T-cell (primary cell): ENCODE measurements at regions not wholly inside any gene's neighbourhood (a gene's known extent, or its start where the extent isn't known, plus 50 kb on each side); places are given as distances from the start of the nearest gene placed in this dataset.

ENCODE experiments used
- ATAC-seq, 4 experiments: fragments of 200-7000 bp in 3 of 4; fragments of 150-1000 bp in 1 of 4; cut with Tn5 transposase; replicated peaks in 1 of 4; 1 replicate in 3 of 4; 2 replicates in 1 of 4; pipeline ENCODE4 v1.10.0; 2021; ENCODE audit warnings: moderate library complexity in 3 of 4, mild to moderate bottlenecking in 2 of 4, moderate number of reproducible peaks in 1 of 4
- CTCF ChIA-PET, 2 donors: fragments of 300-600 bp; sonication (Branson Sonifier 250); formaldehyde crosslinking; loops; one replicate each; lab custom pipeline; 2022; ENCODE audit warnings: antibody characterized with exemption in 2 of 2; lab: Charles Lee
- POLR2A ChIA-PET, 2 donors: fragments of 300-600 bp; sonication (Branson Sonifier 250); formaldehyde crosslinking; loops; one replicate each; lab custom pipeline; 2022; ENCODE audit warnings: antibody characterized with exemption in 2 of 2; lab: Charles Lee
- DNase-seq, 35 experiments: peaks; one replicate each; pipeline versions ENCODE4 v3.0.0 to v3.0.0-alpha.2; 2013 to 2023
- H3K27ac ChIP-seq: one replicate; pipeline ENCODE4 v1.5.1; 2013; ENCODE audit warnings: low read length
- H3K27me3 ChIP-seq, 2 experiments: replicated peaks in 1 of 2; 1 replicate in 1 of 2; 2 replicates in 1 of 2; pipeline versions ENCODE4 v1.6.1 to v1.7.0; 2013; ENCODE audit warnings: low read length in 1 of 2, mixed read lengths in 1 of 2; ENCODE audit not compliant: control insufficient read depth in 2 of 2, insufficient read depth in 2 of 2; ENCODE audit errors: extremely low read depth in 1 of 2
- H3K36me3 ChIP-seq, 2 donors: 1 replicate in 1 of 2; 2 replicates in 1 of 2; pipeline versions ENCODE4 v1.6.1 to v1.7.0; 2013; ENCODE audit warnings: low read length in 1 of 2; ENCODE audit not compliant: control insufficient read depth in 2 of 2, insufficient read depth in 1 of 2; ENCODE audit errors: extremely low read depth in 1 of 2
- H3K4me1 ChIP-seq, 2 experiments: 1 replicate in 1 of 2; 2 replicates in 1 of 2; pipeline versions ENCODE4 v1.6.1 to v1.7.0; 2013; ENCODE audit warnings: low read length in 2 of 2, mixed read lengths in 1 of 2; ENCODE audit not compliant: insufficient read depth in 2 of 2, control insufficient read depth in 1 of 2; ENCODE audit errors: extremely low read depth in 1 of 2
- H3K4me3 ChIP-seq, 2 donors: 1 replicate in 1 of 2; 2 replicates in 1 of 2; pipeline versions ENCODE4 v1.5.1 to v1.7.0; 2013; ENCODE audit warnings: mild to moderate bottlenecking in 2 of 2, low read length in 1 of 2, moderate library complexity in 1 of 2; ENCODE audit not compliant: control insufficient read depth in 1 of 2; ENCODE audit errors: extremely low read depth in 1 of 2
- H3K9me3 ChIP-seq: 2 replicates; pipeline ENCODE4 v1.7.0; 2013
- H3K27ac Mint-ChIP-seq, 2 donors: one replicate each; pipeline ENCODE4 v1.8.0; 2020 to 2021; ENCODE audit warnings: mild to moderate bottlenecking in 2 of 2, mixed read lengths in 2 of 2
- H3K27me3 Mint-ChIP-seq, 2 donors: one replicate each; pipeline ENCODE4 v1.8.0; 2021 to 2022; ENCODE audit warnings: mixed read lengths in 2 of 2
- H3K36me3 Mint-ChIP-seq: one replicate; pipeline ENCODE4 v1.8.0; 2021; ENCODE audit warnings: mixed read lengths
- H3K4me1 Mint-ChIP-seq, 3 donors: one replicate each; pipeline ENCODE4 v1.8.0; 2020 to 2022; ENCODE audit warnings: mixed read lengths in 3 of 3, mild to moderate bottlenecking in 1 of 3
- H3K4me3 Mint-ChIP-seq, 3 donors: one replicate each; pipeline ENCODE4 v1.8.0; 2020 to 2022; ENCODE audit warnings: mild to moderate bottlenecking in 3 of 3, mixed read lengths in 3 of 3, moderate library complexity in 3 of 3
- H3K9me3 Mint-ChIP-seq, 3 donors: one replicate each; pipeline ENCODE4 v1.8.0; 2020 to 2022; ENCODE audit warnings: mixed read lengths in 3 of 3
- WGBS: methylation state at CpG from one replicate; pipeline ENCODE4 v1.1.5; 2013; ENCODE audit warnings: missing lambda C conversion rate; ENCODE audit not compliant: insufficient coverage; 5-methylcytosine and 5-hydroxymethylcytosine counted together

GRCh38 chr7:119033641-119034040 lies 809.1 kb downstream of the ANKRD7 start:
- CTCF ChIA-PET, result no interaction called here
- Mint-ChIP-seq H3K4me3 (no peak overlapping the region), H3K9me3 (peaks cover 12 to 24% (median 17%) of the 10 kb centered on the region in 3 donors), H3K27ac (no peak overlapping the region), H3K4me1 (no peaks in the 10 kb centered on the region), H3K27me3 (no peaks in the 10 kb centered on the region), H3K36me3 (no peaks in the 10 kb centered on the region)
- H3K4me3 ChIP-seq, result no peak overlapping the region
- H3K36me3 ChIP-seq, result no peaks in the 10 kb centered on the region
- no peaks in the 10 kb centered on the region for H3K4me1 ChIP-seq
- H3K27ac ChIP-seq, result no peak overlapping the region
- POLR2A ChIA-PET, result interaction anchor here in 1 of 2 donors (0.6 kb wide), 1 partner anchor 1931 kb away, joined by 3 read pairs; no protein-coding TSS in a partner anchor
- H3K9me3 ChIP-seq, result no peaks in the 10 kb centered on the region
- DNase-seq (no peak), ATAC-seq (no peak)
- no peaks in the 10 kb centered on the region for H3K27me3 ChIP-seq
- no CpG with 5 or more reads among the region's 3 CpGs for WGBS

GRCh38 chr7:119037941-119038340 lies 813.4 kb downstream of the ANKRD7 start:
- no peaks in the 10 kb centered on the region for H3K36me3 ChIP-seq
- no peak overlapping the region for H3K27ac ChIP-seq
- H3K27me3 Mint-ChIP-seq, result no peaks in the 10 kb centered on the region
- no peaks in the 10 kb centered on the region for H3K4me1 ChIP-seq
- ChIA-PET POLR2A (interaction anchor here in 1 of 2 donors (0.5 kb wide), 1 partner anchor 38 kb away, joined by 3 read pairs; no protein-coding TSS in a partner anchor), CTCF (no interaction called here)
- no peaks in the 10 kb centered on the region for H3K27me3 ChIP-seq
- 70% methylated on average over 1 of the region's 2 CpGs for WGBS
- H3K4me3 Mint-ChIP-seq, result no peak overlapping the region
- H3K9me3 ChIP-seq, result no peaks in the 10 kb centered on the region
- no peaks in the 10 kb centered on the region for H3K4me1 Mint-ChIP-seq
- peaks cover 13 to 21% (median 16%) of the 10 kb centered on the region in 3 donors for H3K9me3 Mint-ChIP-seq
- DNase-seq (no peak), ATAC-seq (no peak)
- no peak overlapping the region for H3K4me3 ChIP-seq
- no peak overlapping the region for H3K27ac Mint-ChIP-seq
- no peaks in the 10 kb centered on the region for H3K36me3 Mint-ChIP-seq

- ATAC-seq (no peak), DNase-seq (no peak)
- Mint-ChIP-seq H3K36me3 (no peaks in the 10 kb centered on the region), H3K27ac (no peak overlapping the region), H3K9me3 (peaks cover 9 to 10% (median 10%) of the 10 kb centered on the region in 3 donors), H3K27me3 (no peaks in the 10 kb centered on the region), H3K4me1 (no peaks in the 10 kb centered on the region), H3K4me3 (no peak overlapping the region)
- H3K27me3 ChIP-seq, result no peaks in the 10 kb centered on the region
- no peak overlapping the region for H3K27ac ChIP-seq
- no peaks in the 10 kb centered on the region for H3K36me3 ChIP-seq
- H3K4me1 ChIP-seq, result no peaks in the 10 kb centered on the region
- ChIA-PET POLR2A (no interaction called here), CTCF (no interaction called here)
- H3K9me3 ChIP-seq, result no peaks in the 10 kb centered on the region
- WGBS, result no CpG with 5 or more reads among the region's 1 CpG
- H3K4me3 ChIP-seq, result no peak overlapping the region
Measured at GRCh38 chr7:119046068-119046467, 821.6 kb downstream of the ANKRD7 start.

GRCh38 chr7:119065966-119066365 lies 841.5 kb downstream of the ANKRD7 start:
- H3K4me1 Mint-ChIP-seq, result no peaks in the 10 kb centered on the region
- no peaks in the 10 kb centered on the region for H3K27me3 Mint-ChIP-seq
- ATAC-seq, result no peak
- H3K4me3 ChIP-seq, result no peak overlapping the region
- H3K9me3 Mint-ChIP-seq, result peaks cover 0 to 2% (median 0%) of the 10 kb centered on the region in 3 donors
- H3K36me3 Mint-ChIP-seq, result no peaks in the 10 kb centered on the region
- H3K4me3 Mint-ChIP-seq, result no peak overlapping the region
- CTCF ChIA-PET, result no interaction called here
- 67% methylated on average over 3 of the region's 4 CpGs for WGBS
- no peak overlapping the region for H3K27ac ChIP-seq
- no peaks in the 10 kb centered on the region for H3K4me1 ChIP-seq
- no peak for DNase-seq
- no peaks in the 10 kb centered on the region for H3K27me3 ChIP-seq
- H3K9me3 ChIP-seq, result no peaks in the 10 kb centered on the region
- POLR2A ChIA-PET, result no interaction called here
- no peak overlapping the region for H3K27ac Mint-ChIP-seq
- H3K36me3 ChIP-seq, result no peaks in the 10 kb centered on the region

GRCh38 chr7:119086026-119086425 lies 861.5 kb downstream of the ANKRD7 start:
- H3K27me3 ChIP-seq, result no peaks in the 10 kb centered on the region
- Mint-ChIP-seq H3K9me3 (peaks cover 11 to 23% (median 15%) of the 10 kb centered on the region in 3 donors), H3K36me3 (no peaks in the 10 kb centered on the region), H3K4me1 (no peaks in the 10 kb centered on the region), H3K27ac (no peak overlapping the region), H3K27me3 (no peaks in the 10 kb centered on the region), H3K4me3 (no peak overlapping the region)
- WGBS, result no CpG with 5 or more reads among the region's 1 CpG
- DNase-seq (no peak), ATAC-seq (no peak)
- H3K9me3 ChIP-seq, result no peaks in the 10 kb centered on the region
- no peaks in the 10 kb centered on the region for H3K36me3 ChIP-seq
- H3K27ac ChIP-seq, result no peak overlapping the region
- POLR2A ChIA-PET, result no interaction called here
- CTCF ChIA-PET, result no interaction called here
- H3K4me3 ChIP-seq, result no peak overlapping the region
- no peaks in the 10 kb centered on the region for H3K4me1 ChIP-seq

- no peaks in the 10 kb centered on the region for H3K36me3 ChIP-seq
- ATAC-seq (no peak), DNase-seq (no peak)
- no peaks in the 10 kb centered on the region for H3K4me1 ChIP-seq
- Mint-ChIP-seq H3K27me3 (no peaks in the 10 kb centered on the region), H3K27ac (no peak overlapping the region), H3K36me3 (no peaks in the 10 kb centered on the region), H3K4me3 (no peak overlapping the region), H3K4me1 (no peaks in the 10 kb centered on the region), H3K9me3 (peaks cover 9 to 16% (median 10%) of the 10 kb centered on the region in 3 donors)
- H3K27me3 ChIP-seq, result no peaks in the 10 kb centered on the region
- no peaks in the 10 kb centered on the region for H3K9me3 ChIP-seq
- no peak overlapping the region for H3K4me3 ChIP-seq
- no peak overlapping the region for H3K27ac ChIP-seq
- ChIA-PET CTCF (no interaction called here), POLR2A (no interaction called here)
Measured at GRCh38 chr7:119090851-119091250, 866.3 kb downstream of the ANKRD7 start.

- ATAC-seq (no peak), DNase-seq (no peak)
- CTCF ChIA-PET, result no interaction called here
- H3K36me3 Mint-ChIP-seq, result no peaks in the 10 kb centered on the region
- no peaks in the 10 kb centered on the region for H3K4me1 ChIP-seq
- no peaks in the 10 kb centered on the region for H3K27me3 ChIP-seq
- H3K4me3 ChIP-seq, result no peak overlapping the region
- H3K27me3 Mint-ChIP-seq, result no peaks in the 10 kb centered on the region
- H3K4me3 Mint-ChIP-seq, result no peak overlapping the region
- POLR2A ChIA-PET, result no interaction called here
- H3K9me3 ChIP-seq, result no peaks in the 10 kb centered on the region
- H3K27ac ChIP-seq, result no peak overlapping the region
- no peaks in the 10 kb centered on the region for H3K36me3 ChIP-seq
- H3K27ac Mint-ChIP-seq, result no peak overlapping the region
- no CpG with 5 or more reads among the region's 3 CpGs for WGBS
- peaks cover 5 to 16% (median 10%) of the 10 kb centered on the region in 3 donors for H3K9me3 Mint-ChIP-seq
- no peaks in the 10 kb centered on the region for H3K4me1 Mint-ChIP-seq
Measured at GRCh38 chr7:119096683-119097082, 872.2 kb downstream of the ANKRD7 start.
